GM23338 (cell line): ENCODE measurements at regions not wholly inside any gene's neighbourhood (a gene's known extent, or its start where the extent isn't known, plus 50 kb on each side); places are given as distances from the start of the nearest gene placed in this dataset.
"Not testable (repeated sequence)": the region's sequence is repeated elsewhere in the genome, so short reads cannot be mapped to it uniquely, and the experiment has no call there.

ENCODE experiments used
- ATAC-seq: fragments of 200-7000 bp; cut with Tn5 transposase; 3 replicates; pipeline ENCODE4 v1.9.1; 2020
- DNase-seq: peaks from one replicate; pipeline ENCODE4 v3.0.0-alpha.2; 2015; ENCODE audit warnings: low spot score
- H2AFZ ChIP-seq: fragments of 200-600 bp; sonication (generic); 2 replicates; pipeline ENCODE4 v1.8.0; 2016; ENCODE audit warnings: antibody characterized with exemption, mild to moderate bottlenecking, moderate library complexity
- H3F3A ChIP-seq: fragments of 200-600 bp; sonication (generic); replicated peaks from 2 replicates; pipeline ENCODE4 v1.8.0; 2017; ENCODE audit warnings: antibody characterized with exemption, mixed run types, low read depth
- H3K27ac ChIP-seq: fragments of 200-600 bp; sonication (generic); 2 replicates; pipeline ENCODE4 v1.6.1; 2016; ENCODE audit warnings: low read depth
- H3K27me3 ChIP-seq: fragments of 200-600 bp; sonication (generic); 2 replicates; pipeline ENCODE4 v1.8.0; 2016; ENCODE audit warnings: mild to moderate bottlenecking, mixed run types, moderate library complexity; ENCODE audit not compliant: insufficient read depth
- H3K36me3 ChIP-seq: fragments of 200-600 bp; sonication (generic); 2 replicates; pipeline ENCODE4 v1.8.0; 2016; ENCODE audit warnings: mild to moderate bottlenecking; ENCODE audit not compliant: insufficient read depth
- H3K4me1 ChIP-seq: fragments of 200-600 bp; sonication (generic); 2 replicates; pipeline ENCODE4 v1.8.0; 2016; ENCODE audit warnings: mild to moderate bottlenecking, moderate library complexity; ENCODE audit not compliant: insufficient read depth
- H3K4me2 ChIP-seq: fragments of 200-600 bp; sonication (generic); 2 replicates; pipeline ENCODE4 v1.7.1; 2017; ENCODE audit warnings: mixed run types
- H3K4me3 ChIP-seq: fragments of 200-600 bp; sonication (generic); 2 replicates; pipeline ENCODE4 v1.6.1; 2016; ENCODE audit warnings: mixed run types
- H3K79me2 ChIP-seq: fragments of 200-600 bp; sonication (generic); replicated peaks from 2 replicates; pipeline ENCODE4 v1.8.0; 2017; ENCODE audit warnings: mild to moderate bottlenecking; ENCODE audit not compliant: insufficient read depth
- H3K9me2 ChIP-seq: fragments of 200-600 bp; sonication (generic); 2 replicates; pipeline ENCODE4 v1.8.0; 2017; ENCODE audit not compliant: insufficient read depth
- H4K20me1 ChIP-seq: fragments of 200-600 bp; sonication (generic); replicated peaks from 2 replicates; pipeline ENCODE4 v1.8.0; 2017; ENCODE audit warnings: mild to moderate bottlenecking; ENCODE audit not compliant: insufficient read depth
- H3K27ac Mint-ChIP-seq: 2 replicates; pipeline ENCODE4 v1.8.0; 2020; ENCODE audit warnings: inconsistent platforms, mild to moderate bottlenecking, moderate library complexity, mixed read lengths
- H3K27me3 Mint-ChIP-seq: 3 replicates; pipeline ENCODE4 v1.8.0; 2022; ENCODE audit warnings: low read depth, mild to moderate bottlenecking, moderate library complexity, mixed read lengths, inconsistent platforms; ENCODE audit not compliant: insufficient read depth, poor library complexity
- H3K36me3 Mint-ChIP-seq: 3 replicates; pipeline ENCODE4 v1.8.0; 2021; ENCODE audit warnings: low read depth, mild to moderate bottlenecking, inconsistent platforms, moderate library complexity, mixed read lengths
- H3K4me1 Mint-ChIP-seq: 3 replicates; pipeline ENCODE4 v1.8.0; 2020; ENCODE audit warnings: mild to moderate bottlenecking, inconsistent platforms, mixed read lengths
- H3K4me3 Mint-ChIP-seq: 3 replicates; pipeline ENCODE4 v1.8.0; 2021; ENCODE audit warnings: moderate library complexity, mild to moderate bottlenecking, inconsistent platforms, mixed read lengths
- H3K9me3 Mint-ChIP-seq: 3 replicates; pipeline ENCODE4 v1.8.0; 2020; ENCODE audit warnings: moderate library complexity, mild to moderate bottlenecking, inconsistent platforms, mixed read lengths
- CREB1 ChIP-seq: fragments of 250-450 bp; sonication (Bioruptor Pico); IDR thresholded peaks from 2 replicates; pipeline ENCODE4 v1.5.0; 2020; ENCODE audit warnings: low read depth, mild to moderate bottlenecking, moderate library complexity
- ETS1 ChIP-seq: IDR thresholded peaks from 2 replicates; pipeline ENCODE4 v1.6.1; 2016; ENCODE audit warnings: antibody characterized with exemption
- EZH2 ChIP-seq: fragments of 200-600 bp; sonication (generic); IDR thresholded peaks from one replicate; pipeline ENCODE4 v1.8.0; 2017; ENCODE audit warnings: antibody characterized with exemption, mild to moderate bottlenecking, low read depth; ENCODE audit not compliant: unreplicated experiment
- EZH2phosphoT487 ChIP-seq: fragments of 200-600 bp; sonication (generic); IDR thresholded peaks from one replicate; pipeline ENCODE4 v1.8.1; 2018; ENCODE audit warnings: antibody characterized with exemption; ENCODE audit not compliant: unreplicated experiment
- JUNB ChIP-seq: IDR thresholded peaks from one replicate; pipeline ENCODE4 v1.6.1; 2016; ENCODE audit warnings: antibody characterized with exemption; ENCODE audit not compliant: unreplicated experiment
- NANOG ChIP-seq: IDR thresholded peaks from 2 replicates; pipeline ENCODE4 v1.6.1; 2016; ENCODE audit warnings: antibody characterized with exemption, borderline replicate concordance
- POLR2AphosphoS5 ChIP-seq: IDR thresholded peaks from 2 replicates; pipeline ENCODE4 v1.6.1; 2016; ENCODE audit warnings: antibody characterized with exemption, low read depth
- STAT1 ChIP-seq: IDR thresholded peaks from one replicate; pipeline ENCODE4 v1.6.1; 2016; ENCODE audit warnings: antibody characterized with exemption; ENCODE audit not compliant: unreplicated experiment
- ZNF114 ChIP-seq: fragments of 250-450 bp; sonication (Bioruptor Pico); IDR thresholded peaks from 2 replicates; pipeline ENCODE4 v1.5.0; 2020; ENCODE audit warnings: mild to moderate bottlenecking, moderate library complexity
- ZNF331 ChIP-seq: fragments of 250-450 bp; sonication (Bioruptor Pico); IDR thresholded peaks from 2 replicates; pipeline ENCODE4 v1.5.0; 2020; ENCODE audit warnings: low read depth, mild to moderate bottlenecking, moderate library complexity
- TF ChIP-seq, protein P1 (sequence below), 2 experiments: fragments of 200-600 bp in 1 of 2; sonication (generic) in 1 of 2; conservative IDR thresholded peaks; 2 replicates each; pipeline versions ENCODE4 v1.5.1 to v1.6.1; 2016 to 2017; ENCODE audit warnings: antibody characterized with exemption in 2 of 2, low read depth in 2 of 2, mild to moderate bottlenecking in 2 of 2, moderate library complexity in 1 of 2
- TF ChIP-seq, protein P2 (sequence below): fragments of 250-450 bp; sonication (Bioruptor Pico); IDR thresholded peaks from 2 replicates; pipeline ENCODE4 v1.5.0; 2020; ENCODE audit warnings: mild to moderate bottlenecking, moderate library complexity

- no peak overlapping the region for H3K4me2 ChIP-seq
- no peaks in the 10 kb centered on the region for H3K4me1 ChIP-seq
- Mint-ChIP-seq H3K9me3 (peaks cover 10% of the 10 kb centered on the region), H3K4me3 (no peak overlapping the region), H3K36me3 (peaks cover 4% of the 10 kb centered on the region; the same call in 1 of the 3 replicates), H3K27me3 (no peaks in the 10 kb centered on the region), H3K27ac (no peak overlapping the region), H3K4me1 (no peaks in the 10 kb centered on the region)
- H3K9me2 ChIP-seq, result no peaks in the 10 kb centered on the region
- DNase-seq, result no peak
- H4K20me1 ChIP-seq, result no peaks in the 10 kb centered on the region
- ATAC-seq, result no peak
- no peaks in the 10 kb centered on the region for H3K79me2 ChIP-seq
- no peaks in the 10 kb centered on the region for H3K27me3 ChIP-seq
- H3K27ac ChIP-seq, result no peak overlapping the region
- H3K36me3 ChIP-seq, result no peaks in the 10 kb centered on the region
- H3K4me3 ChIP-seq, result no peak overlapping the region
- H3F3A ChIP-seq, result no peaks in the 10 kb centered on the region
- no peak overlapping the region for H2AFZ ChIP-seq
- TF ChIP-seq STAT1 (no peak), NANOG (no peak), CREB1 (CRISPR knock-in tag) (no peak), ZNF331 (CRISPR knock-in tag) (no peak), ZNF114 (CRISPR knock-in tag) (no peak), EZH2 (no peak), EZH2phosphoT487 (no peak), ETS1 (no peak), JUNB (no peak), POLR2AphosphoS5 (no peak)
- TF ChIP-seq, protein P1, sequence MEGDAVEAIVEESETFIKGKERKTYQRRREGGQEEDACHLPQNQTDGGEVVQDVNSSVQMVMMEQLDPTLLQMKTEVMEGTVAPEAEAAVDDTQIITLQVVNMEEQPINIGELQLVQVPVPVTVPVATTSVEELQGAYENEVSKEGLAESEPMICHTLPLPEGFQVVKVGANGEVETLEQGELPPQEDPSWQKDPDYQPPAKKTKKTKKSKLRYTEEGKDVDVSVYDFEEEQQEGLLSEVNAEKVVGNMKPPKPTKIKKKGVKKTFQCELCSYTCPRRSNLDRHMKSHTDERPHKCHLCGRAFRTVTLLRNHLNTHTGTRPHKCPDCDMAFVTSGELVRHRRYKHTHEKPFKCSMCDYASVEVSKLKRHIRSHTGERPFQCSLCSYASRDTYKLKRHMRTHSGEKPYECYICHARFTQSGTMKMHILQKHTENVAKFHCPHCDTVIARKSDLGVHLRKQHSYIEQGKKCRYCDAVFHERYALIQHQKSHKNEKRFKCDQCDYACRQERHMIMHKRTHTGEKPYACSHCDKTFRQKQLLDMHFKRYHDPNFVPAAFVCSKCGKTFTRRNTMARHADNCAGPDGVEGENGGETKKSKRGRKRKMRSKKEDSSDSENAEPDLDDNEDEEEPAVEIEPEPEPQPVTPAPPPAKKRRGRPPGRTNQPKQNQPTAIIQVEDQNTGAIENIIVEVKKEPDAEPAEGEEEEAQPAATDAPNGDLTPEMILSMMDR (conservative IDR thresholded peaks at IDR 0.05; ENCODE audit: low read depth in 2 of 2), result no peak
- TF ChIP-seq, protein P2, sequence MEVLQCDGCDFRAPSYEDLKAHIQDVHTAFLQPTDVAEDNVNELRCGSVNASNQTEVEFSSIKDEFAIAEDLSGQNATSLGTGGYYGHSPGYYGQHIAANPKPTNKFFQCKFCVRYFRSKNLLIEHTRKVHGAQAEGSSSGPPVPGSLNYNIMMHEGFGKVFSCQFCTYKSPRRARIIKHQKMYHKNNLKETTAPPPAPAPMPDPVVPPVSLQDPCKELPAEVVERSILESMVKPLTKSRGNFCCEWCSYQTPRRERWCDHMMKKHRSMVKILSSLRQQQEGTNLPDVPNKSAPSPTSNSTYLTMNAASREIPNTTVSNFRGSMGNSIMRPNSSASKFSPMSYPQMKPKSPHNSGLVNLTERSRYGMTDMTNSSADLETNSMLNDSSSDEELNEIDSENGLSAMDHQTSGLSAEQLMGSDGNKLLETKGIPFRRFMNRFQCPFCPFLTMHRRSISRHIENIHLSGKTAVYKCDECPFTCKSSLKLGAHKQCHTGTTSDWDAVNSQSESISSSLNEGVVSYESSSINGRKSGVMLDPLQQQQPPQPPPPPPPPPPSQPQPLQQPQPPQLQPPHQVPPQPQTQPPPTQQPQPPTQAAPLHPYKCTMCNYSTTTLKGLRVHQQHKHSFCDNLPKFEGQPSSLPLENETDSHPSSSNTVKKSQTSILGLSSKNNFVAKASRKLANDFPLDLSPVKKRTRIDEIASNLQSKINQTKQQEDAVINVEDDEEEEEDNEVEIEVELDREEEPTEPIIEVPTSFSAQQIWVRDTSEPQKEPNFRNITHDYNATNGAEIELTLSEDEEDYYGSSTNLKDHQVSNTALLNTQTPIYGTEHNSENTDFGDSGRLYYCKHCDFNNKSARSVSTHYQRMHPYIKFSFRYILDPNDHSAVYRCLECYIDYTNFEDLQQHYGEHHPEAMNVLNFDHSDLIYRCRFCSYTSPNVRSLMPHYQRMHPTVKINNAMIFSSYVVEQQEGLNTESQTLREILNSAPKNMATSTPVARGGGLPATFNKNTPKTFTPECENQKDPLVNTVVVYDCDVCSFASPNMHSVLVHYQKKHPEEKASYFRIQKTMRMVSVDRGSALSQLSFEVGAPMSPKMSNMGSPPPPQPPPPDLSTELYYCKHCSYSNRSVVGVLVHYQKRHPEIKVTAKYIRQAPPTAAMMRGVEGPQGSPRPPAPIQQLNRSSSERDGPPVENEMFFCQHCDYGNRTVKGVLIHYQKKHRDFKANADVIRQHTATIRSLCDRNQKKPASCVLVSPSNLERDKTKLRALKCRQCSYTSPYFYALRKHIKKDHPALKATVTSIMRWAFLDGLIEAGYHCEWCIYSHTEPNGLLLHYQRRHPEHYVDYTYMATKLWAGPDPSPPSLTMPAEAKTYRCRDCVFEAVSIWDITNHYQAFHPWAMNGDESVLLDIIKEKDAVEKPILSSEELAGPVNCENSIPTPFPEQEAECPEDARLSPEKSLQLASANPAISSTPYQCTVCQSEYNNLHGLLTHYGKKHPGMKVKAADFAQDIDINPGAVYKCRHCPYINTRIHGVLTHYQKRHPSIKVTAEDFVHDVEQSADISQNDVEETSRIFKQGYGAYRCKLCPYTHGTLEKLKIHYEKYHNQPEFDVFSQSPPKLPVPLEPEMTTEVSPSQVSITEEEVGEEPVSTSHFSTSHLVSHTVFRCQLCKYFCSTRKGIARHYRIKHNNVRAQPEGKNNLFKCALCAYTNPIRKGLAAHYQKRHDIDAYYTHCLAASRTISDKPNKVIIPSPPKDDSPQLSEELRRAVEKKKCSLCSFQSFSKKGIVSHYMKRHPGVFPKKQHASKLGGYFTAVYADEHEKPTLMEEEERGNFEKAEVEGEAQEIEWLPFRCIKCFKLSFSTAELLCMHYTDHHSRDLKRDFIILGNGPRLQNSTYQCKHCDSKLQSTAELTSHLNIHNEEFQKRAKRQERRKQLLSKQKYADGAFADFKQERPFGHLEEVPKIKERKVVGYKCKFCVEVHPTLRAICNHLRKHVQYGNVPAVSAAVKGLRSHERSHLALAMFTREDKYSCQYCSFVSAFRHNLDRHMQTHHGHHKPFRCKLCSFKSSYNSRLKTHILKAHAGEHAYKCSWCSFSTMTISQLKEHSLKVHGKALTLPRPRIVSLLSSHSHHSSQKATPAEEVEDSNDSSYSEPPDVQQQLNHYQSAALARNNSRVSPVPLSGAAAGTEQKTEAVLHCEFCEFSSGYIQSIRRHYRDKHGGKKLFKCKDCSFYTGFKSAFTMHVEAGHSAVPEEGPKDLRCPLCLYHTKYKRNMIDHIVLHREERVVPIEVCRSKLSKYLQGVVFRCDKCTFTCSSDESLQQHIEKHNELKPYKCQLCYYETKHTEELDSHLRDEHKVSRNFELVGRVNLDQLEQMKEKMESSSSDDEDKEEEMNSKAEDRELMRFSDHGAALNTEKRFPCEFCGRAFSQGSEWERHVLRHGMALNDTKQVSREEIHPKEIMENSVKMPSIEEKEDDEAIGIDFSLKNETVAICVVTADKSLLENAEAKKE, result no peak
Observed at GRCh38 chr6:146938266-146938665, 266.0 kb upstream of the STXBP5 start.

DNA sequence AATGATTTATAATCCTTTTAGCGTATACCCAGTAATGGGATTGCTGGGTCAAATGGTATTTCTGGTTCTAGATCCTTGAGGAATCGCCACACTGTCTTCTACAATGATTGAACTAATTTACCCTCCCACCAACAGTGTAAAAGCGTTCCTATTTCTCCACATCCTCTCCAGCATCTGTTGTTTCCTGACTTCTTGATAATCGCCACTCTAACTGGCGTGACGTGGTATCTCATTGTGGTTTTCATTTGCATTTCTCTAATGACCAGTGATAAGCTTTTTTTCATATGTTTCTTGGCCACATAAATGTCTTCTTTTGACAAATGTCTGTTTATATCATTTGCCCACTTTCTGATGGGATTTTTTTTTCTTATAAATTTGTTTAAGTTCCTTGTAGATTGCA is 264.8 kb upstream of the STXBP5 start:
- not testable (repeated sequence) for DNase-seq, H3K27me3 Mint-ChIP-seq

More for the DNA sequence above, 264.8 kb upstream of the STXBP5 start:
- not testable (repeated sequence) for H2AFZ ChIP-seq, H3K9me2 ChIP-seq, H3K4me2 ChIP-seq, H3K27ac ChIP-seq, H3K4me1 Mint-ChIP-seq, H3K4me3 ChIP-seq, H3K36me3 Mint-ChIP-seq, H3K4me1 ChIP-seq, H3K79me2 ChIP-seq, H3K27ac Mint-ChIP-seq, H3K27me3 ChIP-seq, H3K36me3 ChIP-seq, H4K20me1 ChIP-seq, H3F3A ChIP-seq, ATAC-seq, H3K4me3 Mint-ChIP-seq
- H3K9me3 Mint-ChIP-seq, result peaks cover 16% of the 10 kb centered on the region
